Upper lobe of right lung (tissue), 1 donor: ENCODE measurements at regions not wholly inside any gene's neighbourhood (a gene's known extent, or its start where the extent isn't known, plus 50 kb on each side); places are given as distances from the start of the nearest gene placed in this dataset.
"Not testable (repeated sequence)": the region's sequence is repeated elsewhere in the genome, so short reads cannot be mapped to it uniquely, and the experiment has no call there.

Experiments
- ATAC-seq: fragments of 200-7000 bp; cut with Tn5 transposase; one replicate; pipeline ENCODE4 v1.9.1; 2020; ENCODE audit warnings: mild to moderate bottlenecking, moderate library complexity
- DNase-seq: peaks from one replicate; pipeline ENCODE4 v3.0.0-alpha.2; 2020
- H3K27ac ChIP-seq: fragments of 200-600 bp; one replicate; pipeline ENCODE4 v1.8.0; 2022
- H3K27me3 ChIP-seq: fragments of 200-600 bp; one replicate; pipeline ENCODE4 v1.8.0; 2022; ENCODE audit warnings: mild to moderate bottlenecking
- H3K36me3 ChIP-seq: fragments of 200-600 bp; one replicate; pipeline ENCODE4 v1.8.0; 2022
- H3K4me1 ChIP-seq: fragments of 200-600 bp; one replicate; pipeline ENCODE4 v1.8.0; 2022
- H3K4me3 ChIP-seq: fragments of 200-600 bp; one replicate; pipeline ENCODE4 v1.8.0; 2022; ENCODE audit warnings: mild to moderate bottlenecking
- H3K9me3 ChIP-seq: fragments of 200-600 bp; one replicate; pipeline ENCODE4 v1.8.0; 2022
- intact Hi-C: fragments of 100-400 bp; cut with DNase I; formaldehyde crosslinking; loops from one replicate; pipeline ENCODE4 v1.11.0; 2022
- TF ChIP-seq, protein P1 (sequence below): fragments of 200-600 bp; IDR thresholded peaks from one replicate; pipeline ENCODE4 v1.8.0; 2022; ENCODE audit warnings: antibody characterized with exemption
- donor health status: DM: no; HTN: yes; CAD: no; lungs with severe emphysema.

GRCh38 chr10:47619300-47620012 is 96.0 kb upstream of the AGAP9 start:
- peak; percentile 69 for ATAC-seq
- H3K4me3 ChIP-seq, H3K9me3 ChIP-seq, H3K27ac ChIP-seq, DNase-seq, H3K27me3 ChIP-seq, H3K4me1 ChIP-seq, intact Hi-C loops, H3K36me3 ChIP-seq: not testable (repeated sequence)
- TF ChIP-seq, protein P1, sequence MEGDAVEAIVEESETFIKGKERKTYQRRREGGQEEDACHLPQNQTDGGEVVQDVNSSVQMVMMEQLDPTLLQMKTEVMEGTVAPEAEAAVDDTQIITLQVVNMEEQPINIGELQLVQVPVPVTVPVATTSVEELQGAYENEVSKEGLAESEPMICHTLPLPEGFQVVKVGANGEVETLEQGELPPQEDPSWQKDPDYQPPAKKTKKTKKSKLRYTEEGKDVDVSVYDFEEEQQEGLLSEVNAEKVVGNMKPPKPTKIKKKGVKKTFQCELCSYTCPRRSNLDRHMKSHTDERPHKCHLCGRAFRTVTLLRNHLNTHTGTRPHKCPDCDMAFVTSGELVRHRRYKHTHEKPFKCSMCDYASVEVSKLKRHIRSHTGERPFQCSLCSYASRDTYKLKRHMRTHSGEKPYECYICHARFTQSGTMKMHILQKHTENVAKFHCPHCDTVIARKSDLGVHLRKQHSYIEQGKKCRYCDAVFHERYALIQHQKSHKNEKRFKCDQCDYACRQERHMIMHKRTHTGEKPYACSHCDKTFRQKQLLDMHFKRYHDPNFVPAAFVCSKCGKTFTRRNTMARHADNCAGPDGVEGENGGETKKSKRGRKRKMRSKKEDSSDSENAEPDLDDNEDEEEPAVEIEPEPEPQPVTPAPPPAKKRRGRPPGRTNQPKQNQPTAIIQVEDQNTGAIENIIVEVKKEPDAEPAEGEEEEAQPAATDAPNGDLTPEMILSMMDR: peak; percentile 24

GRCh38 chr10:47609311-47609710 is 85.9 kb upstream of the AGAP9 start:
- H3K9me3 ChIP-seq, H3K27me3 ChIP-seq, H3K27ac ChIP-seq, DNase-seq, H3K36me3 ChIP-seq, H3K4me1 ChIP-seq, H3K4me3 ChIP-seq, ATAC-seq, intact Hi-C loops: not testable (repeated sequence)

DNA sequence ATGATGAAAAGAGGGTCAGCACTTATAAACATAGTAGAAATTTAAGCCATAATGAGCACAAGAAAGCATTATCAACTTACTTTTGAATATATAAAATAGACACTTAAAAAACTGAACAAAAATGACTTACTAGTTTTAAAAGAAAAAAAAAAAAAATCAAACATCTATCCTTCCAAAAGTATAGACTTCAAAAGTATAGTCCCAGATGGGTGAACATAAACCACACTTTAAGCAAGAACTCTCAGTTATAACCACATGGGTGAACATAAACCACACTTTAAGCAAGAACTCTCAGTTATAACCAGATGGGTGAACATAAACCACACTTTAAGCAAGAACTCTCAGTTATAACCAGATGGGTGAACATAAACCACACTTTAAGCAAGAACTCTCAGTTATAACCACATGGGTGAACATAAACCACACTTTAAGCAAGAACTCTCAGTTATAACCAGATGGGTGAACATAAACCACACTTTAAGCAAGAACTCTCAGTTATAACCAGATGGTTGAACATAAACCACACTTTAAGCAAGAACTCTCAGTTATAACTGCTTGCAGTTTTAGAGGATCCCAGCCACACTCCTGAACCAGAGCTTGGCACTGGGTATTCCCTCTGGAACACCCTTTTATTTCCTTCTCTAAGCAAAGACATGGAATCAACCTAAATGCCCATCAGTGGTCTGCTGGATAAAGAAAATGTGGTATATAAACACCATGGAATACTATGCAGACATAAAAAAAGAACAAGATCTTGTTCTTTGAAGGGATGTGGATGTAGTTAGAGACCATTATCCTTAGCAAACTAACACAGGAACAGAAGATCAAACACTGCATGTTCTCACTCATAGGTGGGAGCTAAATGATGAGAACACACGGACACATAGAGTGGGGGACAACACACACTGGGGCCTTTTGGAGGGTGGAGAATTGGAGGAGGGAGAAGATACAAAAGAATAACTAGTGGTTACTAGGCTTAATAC is 82.6 kb upstream of the AGAP9 start:
- ATAC-seq, H3K4me1 ChIP-seq, H3K36me3 ChIP-seq: not testable (repeated sequence)

DNA sequence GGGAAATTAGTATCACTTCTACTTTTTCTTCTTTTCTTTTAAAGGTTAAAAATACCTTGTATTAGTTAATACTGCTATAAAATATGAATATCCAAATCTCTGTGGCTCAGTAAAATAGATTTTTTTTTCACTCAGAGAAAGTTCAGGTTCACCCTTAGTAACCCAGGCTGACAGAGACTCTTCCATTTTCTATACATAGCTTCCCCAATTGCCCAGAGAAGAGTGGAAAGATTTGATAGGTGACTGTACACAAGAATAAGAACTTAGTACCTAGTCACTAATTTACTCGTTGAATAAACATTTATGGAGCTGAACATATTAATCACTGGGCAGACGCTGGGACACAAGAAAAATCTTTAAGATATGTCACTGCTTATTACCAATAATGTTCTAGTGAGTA is 77.2 kb upstream of the AGAP9 start:
- H3K9me3 ChIP-seq, ATAC-seq, H3K27me3 ChIP-seq, DNase-seq, intact Hi-C loops, H3K4me1 ChIP-seq, H3K4me3 ChIP-seq, H3K27ac ChIP-seq, H3K36me3 ChIP-seq: not testable (repeated sequence)

More for the DNA sequence above, 82.6 kb upstream of the AGAP9 start:
- H3K4me3 ChIP-seq, intact Hi-C loops, H3K9me3 ChIP-seq, H3K27ac ChIP-seq, DNase-seq, H3K27me3 ChIP-seq: not testable (repeated sequence)

GRCh38 chr10:47600127-47600526 is 76.7 kb upstream of the AGAP9 start:
- H3K9me3 ChIP-seq, H3K27ac ChIP-seq, H3K27me3 ChIP-seq, intact Hi-C loops, H3K4me3 ChIP-seq, DNase-seq, ATAC-seq, H3K4me1 ChIP-seq, H3K36me3 ChIP-seq: not testable (repeated sequence)

GRCh38 chr10:47599657-47600056 is 76.2 kb upstream of the AGAP9 start:
- H3K4me3 ChIP-seq, H3K9me3 ChIP-seq, intact Hi-C loops, ATAC-seq, H3K4me1 ChIP-seq, H3K27me3 ChIP-seq, H3K36me3 ChIP-seq, H3K27ac ChIP-seq, DNase-seq: not testable (repeated sequence)

DNA sequence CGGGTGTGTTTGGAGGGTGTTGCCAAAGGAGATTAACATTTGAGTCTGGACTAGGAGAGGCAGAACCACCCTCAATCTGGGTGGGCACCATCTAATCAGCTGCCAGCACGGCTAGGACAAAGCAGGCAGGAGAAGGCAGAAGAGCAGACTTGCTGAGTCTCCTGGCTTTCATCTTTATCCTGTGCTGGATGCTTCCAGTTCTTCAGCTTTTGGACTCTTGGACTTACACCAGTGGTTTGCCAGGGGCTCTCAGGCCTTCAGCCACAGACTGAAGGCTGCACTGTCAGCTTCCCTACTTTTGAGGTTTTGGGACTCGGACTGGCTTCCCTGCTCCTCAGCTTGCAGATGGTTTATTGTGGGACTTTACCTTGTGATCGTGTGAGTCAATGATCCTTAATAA is 70.4 kb upstream of the AGAP9 start:
- H3K9me3 ChIP-seq, H3K27ac ChIP-seq, DNase-seq, H3K4me3 ChIP-seq, intact Hi-C loops, H3K36me3 ChIP-seq, ATAC-seq, H3K27me3 ChIP-seq, H3K4me1 ChIP-seq: not testable (repeated sequence)

DNA sequence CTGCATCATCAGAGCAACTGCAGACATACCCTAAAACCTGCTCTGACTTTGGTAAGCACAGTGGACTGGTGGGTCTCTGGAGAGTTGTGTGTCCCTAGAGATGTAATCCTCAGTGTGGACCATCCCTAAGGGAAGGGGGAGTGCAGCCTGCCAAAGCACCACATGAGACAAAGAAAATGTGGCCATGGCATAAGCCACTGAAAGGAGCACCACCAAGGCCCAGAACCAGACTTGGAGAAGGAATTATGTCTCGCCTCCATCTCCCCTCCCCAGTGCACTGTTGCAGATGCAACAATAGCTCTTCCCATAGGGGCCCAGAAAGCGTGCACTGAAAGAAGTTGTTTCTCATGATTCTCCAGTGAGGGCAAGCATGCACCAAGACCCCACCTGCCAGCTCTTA is 69.7 kb upstream of the AGAP9 start:
- H3K27ac ChIP-seq, H3K9me3 ChIP-seq, intact Hi-C loops, DNase-seq, H3K4me1 ChIP-seq, H3K36me3 ChIP-seq, H3K4me3 ChIP-seq, H3K27me3 ChIP-seq: not testable (repeated sequence)
- peak; percentile 22 for ATAC-seq

DNA sequence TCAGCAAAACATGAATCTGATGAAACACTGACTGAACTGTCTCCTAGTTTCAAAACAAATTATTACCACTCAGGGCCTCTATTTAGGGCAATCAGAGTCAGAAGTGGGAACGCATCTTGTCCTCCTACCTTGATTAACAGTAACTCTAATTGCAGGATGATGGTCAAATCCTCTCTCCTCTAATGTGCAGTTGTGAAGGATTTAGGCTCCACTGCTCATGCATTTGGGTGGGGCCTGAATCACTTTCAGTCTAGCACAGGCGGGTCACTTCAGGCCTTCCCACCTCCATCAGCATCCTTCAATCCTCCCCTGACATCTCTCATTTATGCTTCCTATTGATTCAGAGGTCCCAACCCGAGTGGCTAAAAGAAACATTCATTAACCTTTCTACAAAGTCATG is 67.5 kb upstream of the AGAP9 start:
- H3K36me3 ChIP-seq, DNase-seq, H3K9me3 ChIP-seq, H3K4me1 ChIP-seq, ATAC-seq, H3K27ac ChIP-seq, H3K4me3 ChIP-seq, intact Hi-C loops, H3K27me3 ChIP-seq: not testable (repeated sequence)

GRCh38 chr10:47590534-47590933 is 67.1 kb upstream of the AGAP9 start:
- H3K27me3 ChIP-seq, DNase-seq, H3K4me3 ChIP-seq, intact Hi-C loops, H3K9me3 ChIP-seq, H3K27ac ChIP-seq, H3K36me3 ChIP-seq, H3K4me1 ChIP-seq: not testable (repeated sequence)
- peak; percentile 59 for ATAC-seq

- intact Hi-C loops, H3K36me3 ChIP-seq, H3K4me3 ChIP-seq, DNase-seq, H3K27ac ChIP-seq, H3K4me1 ChIP-seq, H3K9me3 ChIP-seq, ATAC-seq, H3K27me3 ChIP-seq: not testable (repeated sequence)
These were observed 58.6 kb upstream of the AGAP9 start for GRCh38 chr10:47582051-47582450.

- H3K27ac ChIP-seq, H3K36me3 ChIP-seq, intact Hi-C loops, DNase-seq, H3K4me1 ChIP-seq, H3K27me3 ChIP-seq, H3K9me3 ChIP-seq, H3K4me3 ChIP-seq, ATAC-seq: not testable (repeated sequence)
These were observed 56.6 kb upstream of the AGAP9 start for GRCh38 chr10:47580063-47580462.

DNA sequence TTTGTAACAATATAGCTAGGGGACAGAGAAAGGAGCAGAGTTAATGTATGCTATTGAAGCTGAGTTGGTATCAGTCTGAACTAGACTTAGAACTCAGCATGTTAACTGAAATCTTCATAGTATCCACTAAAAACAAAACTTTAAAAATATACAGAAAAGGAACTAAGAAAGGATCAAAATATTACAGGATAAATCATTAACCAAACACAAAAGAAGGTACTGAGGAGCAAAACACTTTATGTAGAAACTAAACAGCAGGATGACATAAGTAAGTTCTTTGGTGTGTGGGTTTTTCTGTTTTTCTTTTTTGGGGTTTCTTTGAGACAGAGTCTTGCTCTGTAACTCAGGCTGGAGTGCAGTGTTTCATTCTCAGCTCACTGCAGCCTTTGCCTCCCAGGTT is 55.1 kb upstream of the AGAP9 start:
- intact Hi-C loops, H3K9me3 ChIP-seq, ATAC-seq, H3K27me3 ChIP-seq, H3K4me3 ChIP-seq, DNase-seq, H3K36me3 ChIP-seq, H3K27ac ChIP-seq, H3K4me1 ChIP-seq: not testable (repeated sequence)
